HEK293 (cell line): ENCODE measurements at regions not wholly inside any gene's neighbourhood (a gene's known extent, or its start where the extent isn't known, plus 50 kb on each side); places are given as distances from the start of the nearest gene placed in this dataset.

Experiments used
- CTCF ChIA-PET: fragments of 350-600 bp; formaldehyde crosslinking; extraction: SDS; loops from one replicate; lab custom pipeline; 2021; ENCODE audit warnings: antibody characterized with exemption; lab: Yijun Ruan, JAX
- POLR2A ChIA-PET: fragments of 300-600 bp; formaldehyde crosslinking; extraction: SDS; loops from one replicate; lab custom pipeline; 2020; ENCODE audit warnings: antibody characterized with exemption, inconsistent platforms; lab: Yijun Ruan, JAX
- H3K27ac ChIP-seq: fragments of 200-500 bp; sonication (Bioruptor generic); 2 replicates; pipeline ENCODE4 v1.5.1; 2014; ENCODE audit warnings: low read depth, low read length, control low read depth, inconsistent platforms; ENCODE audit errors: extremely low read depth
- H3K36me3 ChIP-seq, 2 experiments: fragments of 200-500 bp in 1 of 2; sonication (Bioruptor generic) in 1 of 2; 1 replicate in 1 of 2; 2 replicates in 1 of 2; pipeline ENCODE4 v1.5.1; 2014 to 2017; ENCODE audit warnings: inconsistent platforms in 2 of 2, low read length in 2 of 2; ENCODE audit not compliant: control insufficient read depth in 2 of 2, insufficient read depth in 1 of 2
- H3K4me1 ChIP-seq: fragments of 200-500 bp; sonication (Bioruptor generic); 2 replicates; pipeline ENCODE4 v1.5.1; 2014; ENCODE audit warnings: mild to moderate bottlenecking, low read length, inconsistent platforms; ENCODE audit not compliant: control insufficient read depth, insufficient read depth
- H3K4me3 ChIP-seq: 2 replicates; pipeline ENCODE4 v1.5.1; 2011; ENCODE audit warnings: low read depth, mild to moderate bottlenecking, control low read depth, low read length, moderate library complexity
- H3K9me3 ChIP-seq: fragments of 200-500 bp; sonication (Bioruptor generic); 2 replicates; pipeline ENCODE4 v1.5.1; 2014; ENCODE audit warnings: low read depth, low read length, inconsistent platforms; ENCODE audit not compliant: control insufficient read depth, insufficient read depth
- BCL11B ChIP-seq: fragments of 450-650 bp; formaldehyde crosslinking; IDR thresholded peaks from 2 replicates; pipeline ENCODE4 v1.5.1; 2016; ENCODE audit warnings: low read depth, missing biosample characterization, missing genetic modification characterization
- ELK4 ChIP-seq: IDR thresholded peaks from 2 replicates; pipeline ENCODE4 v1.6.1; 2011; ENCODE audit warnings: mild to moderate bottlenecking, low read depth, low read length, borderline replicate concordance
- KLF17 ChIP-seq: fragments of 450-650 bp; formaldehyde crosslinking; IDR thresholded peaks from 2 replicates; pipeline ENCODE4 v1.5.1; 2016; ENCODE audit warnings: missing biosample characterization, missing genetic modification characterization
- OVOL3 ChIP-seq: fragments of 450-650 bp; formaldehyde crosslinking; IDR thresholded peaks from 2 replicates; pipeline ENCODE4 v1.5.1; 2016; ENCODE audit warnings: missing biosample characterization, missing genetic modification characterization
- PRDM6 ChIP-seq: fragments of 450-650 bp; formaldehyde crosslinking; IDR thresholded peaks from 2 replicates; pipeline ENCODE4 v1.5.1; 2017; ENCODE audit warnings: missing biosample characterization, missing genetic modification characterization
- SCRT2 ChIP-seq: fragments of 450-650 bp; formaldehyde crosslinking; IDR thresholded peaks from 2 replicates; pipeline ENCODE4 v1.5.1; 2016; ENCODE audit warnings: missing biosample characterization, missing genetic modification characterization
- ZBTB48 ChIP-seq: fragments of 450-650 bp; formaldehyde crosslinking; IDR thresholded peaks from 2 replicates; pipeline ENCODE4 v1.5.1; 2016; ENCODE audit warnings: missing biosample characterization, missing genetic modification characterization
- ZIC2 ChIP-seq: fragments of 450-650 bp; formaldehyde crosslinking; IDR thresholded peaks from 2 replicates; pipeline ENCODE4 v1.5.1; 2016; ENCODE audit warnings: missing biosample characterization, missing genetic modification characterization
- ZNF239 ChIP-seq: fragments of 450-650 bp; formaldehyde crosslinking; IDR thresholded peaks from 2 replicates; pipeline ENCODE4 v1.5.1; 2016; ENCODE audit warnings: missing biosample characterization, missing genetic modification characterization
- ZNF266 ChIP-seq: fragments of 450-650 bp; formaldehyde crosslinking; IDR thresholded peaks from 2 replicates; pipeline ENCODE4 v1.5.1; 2016; ENCODE audit warnings: missing biosample characterization, missing genetic modification characterization, low read depth
- ZNF274 ChIP-seq, 2 experiments: fragments of 200-500 bp in 1 of 2; fragments of 450-650 bp in 1 of 2; sonication (Bioruptor generic) in 1 of 2; formaldehyde crosslinking in 1 of 2; IDR thresholded peaks; 2 replicates each; pipeline versions ENCODE4 v1.5.1 to v1.6.1; 2014 to 2016; ENCODE audit warnings: borderline replicate concordance in 1 of 2, inconsistent platforms in 1 of 2, low read length in 1 of 2, missing biosample characterization in 1 of 2, missing genetic modification characterization in 1 of 2
- ZNF335 ChIP-seq: fragments of 450-650 bp; formaldehyde crosslinking; conservative IDR thresholded peaks from 2 replicates; pipeline ENCODE4 v1.5.1; 2016; ENCODE audit warnings: missing biosample characterization, missing genetic modification characterization
- ZNF394 ChIP-seq: fragments of 450-650 bp; formaldehyde crosslinking; IDR thresholded peaks from 2 replicates; pipeline ENCODE4 v1.5.1; 2016; ENCODE audit warnings: missing biosample characterization, missing genetic modification characterization, mild to moderate bottlenecking, moderate library complexity, borderline replicate concordance
- ZNF48 ChIP-seq: fragments of 450-650 bp; formaldehyde crosslinking; IDR thresholded peaks from 2 replicates; pipeline ENCODE4 v1.5.1; 2016; ENCODE audit warnings: missing biosample characterization, missing genetic modification characterization
- ZNF623 ChIP-seq: fragments of 450-650 bp; formaldehyde crosslinking; IDR thresholded peaks from 2 replicates; pipeline ENCODE4 v1.5.1; 2016; ENCODE audit warnings: missing biosample characterization, missing genetic modification characterization
- ZNF645 ChIP-seq: fragments of 450-650 bp; formaldehyde crosslinking; IDR thresholded peaks from 2 replicates; pipeline ENCODE4; 2016; ENCODE audit warnings: missing biosample characterization, missing genetic modification characterization
- ZNF654 ChIP-seq: fragments of 450-650 bp; formaldehyde crosslinking; IDR thresholded peaks from 2 replicates; pipeline ENCODE4 v1.5.1; 2016; ENCODE audit warnings: low read depth, missing biosample characterization, missing genetic modification characterization
- ZNF701 ChIP-seq: fragments of 450-650 bp; formaldehyde crosslinking; IDR thresholded peaks from 2 replicates; pipeline ENCODE4 v1.5.1; 2016; ENCODE audit warnings: missing biosample characterization, missing genetic modification characterization
- ZNF76 ChIP-seq: fragments of 450-650 bp; formaldehyde crosslinking; IDR thresholded peaks from 2 replicates; pipeline ENCODE4; 2016; ENCODE audit warnings: low read depth, missing biosample characterization, missing genetic modification characterization, borderline replicate concordance
- ZNF768 ChIP-seq: fragments of 450-650 bp; formaldehyde crosslinking; IDR thresholded peaks from 2 replicates; pipeline ENCODE4 v1.5.1; 2018; ENCODE audit warnings: missing biosample characterization, mild to moderate bottlenecking, missing genetic modification characterization
- ZNF776 ChIP-seq: fragments of 450-650 bp; formaldehyde crosslinking; IDR thresholded peaks from 2 replicates; pipeline ENCODE4 v1.5.0; 2017; ENCODE audit warnings: missing biosample characterization, missing genetic modification characterization, borderline replicate concordance
- ZNF791 ChIP-seq: fragments of 450-650 bp; formaldehyde crosslinking; IDR thresholded peaks from 2 replicates; pipeline ENCODE4 v1.5.1; 2016; ENCODE audit warnings: missing biosample characterization, missing genetic modification characterization
- TF ChIP-seq, protein P1 (sequence below): fragments of 450-650 bp; formaldehyde crosslinking; IDR thresholded peaks from 2 replicates; pipeline ENCODE4 v1.5.1; 2016; ENCODE audit warnings: missing biosample characterization, missing genetic modification characterization
- TF ChIP-seq, protein P2 (sequence below): fragments of 450-650 bp; formaldehyde crosslinking; IDR thresholded peaks from 2 replicates; pipeline ENCODE4 v1.5.1; 2017; ENCODE audit warnings: missing biosample characterization, missing genetic modification characterization

- H3K27ac ChIP-seq, result no peak overlapping the region
- no peak overlapping the region for H3K4me3 ChIP-seq
- ChIA-PET CTCF (interaction anchor here (0.6 kb wide), 1 partner anchor 14 kb away, joined by 5 read pairs; no protein-coding TSS in a partner anchor), POLR2A (no interaction called here)
- no peak for TF ChIP-seq ZNF623 (tag by site-specific recombination)
- TF ChIP-seq ZNF768 (tag by site-specific recombination), result no peak
- no peak for TF ChIP-seq ZNF48 (tag by site-specific recombination)
- TF ChIP-seq, protein P1, sequence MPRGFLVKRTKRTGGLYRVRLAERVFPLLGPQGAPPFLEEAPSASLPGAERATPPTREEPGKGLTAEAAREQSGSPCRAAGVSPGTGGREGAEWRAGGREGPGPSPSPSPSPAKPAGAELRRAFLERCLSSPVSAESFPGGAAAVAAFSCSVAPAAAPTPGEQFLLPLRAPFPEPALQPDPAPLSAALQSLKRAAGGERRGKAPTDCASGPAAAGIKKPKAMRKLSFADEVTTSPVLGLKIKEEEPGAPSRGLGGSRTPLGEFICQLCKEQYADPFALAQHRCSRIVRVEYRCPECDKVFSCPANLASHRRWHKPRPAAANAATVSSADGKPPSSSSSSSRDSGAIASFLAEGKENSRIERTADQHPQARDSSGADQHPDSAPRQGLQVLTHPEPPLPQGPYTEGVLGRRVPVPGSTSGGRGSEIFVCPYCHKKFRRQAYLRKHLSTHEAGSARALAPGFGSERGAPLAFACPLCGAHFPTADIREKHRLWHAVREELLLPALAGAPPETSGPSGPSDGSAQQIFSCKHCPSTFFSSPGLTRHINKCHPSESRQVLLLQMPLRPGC (tag by site-specific recombination), result no peak
- no peak for TF ChIP-seq ZNF335 (tag by site-specific recombination)
- TF ChIP-seq ZBTB48 (tag by site-specific recombination), result no peak
- TF ChIP-seq OVOL3 (tag by site-specific recombination), result no peak
- TF ChIP-seq SCRT2 (tag by site-specific recombination), result no peak
- TF ChIP-seq ZNF645 (tag by site-specific recombination), result no peak
- no peak for TF ChIP-seq ZIC2 (tag by site-specific recombination)
- TF ChIP-seq ZNF266 (tag by site-specific recombination), result no peak
- TF ChIP-seq ZNF76, result no peak
- H3K4me1 ChIP-seq, result no peaks in the 10 kb centered on the region
- no peaks in the 10 kb centered on the region for H3K9me3 ChIP-seq
- no peaks in the 10 kb centered on the region for H3K36me3 ChIP-seq
These were observed 79.9 kb upstream of the BARX2 start for GRCh38 chr11:129295746-129296145.

DNA sequence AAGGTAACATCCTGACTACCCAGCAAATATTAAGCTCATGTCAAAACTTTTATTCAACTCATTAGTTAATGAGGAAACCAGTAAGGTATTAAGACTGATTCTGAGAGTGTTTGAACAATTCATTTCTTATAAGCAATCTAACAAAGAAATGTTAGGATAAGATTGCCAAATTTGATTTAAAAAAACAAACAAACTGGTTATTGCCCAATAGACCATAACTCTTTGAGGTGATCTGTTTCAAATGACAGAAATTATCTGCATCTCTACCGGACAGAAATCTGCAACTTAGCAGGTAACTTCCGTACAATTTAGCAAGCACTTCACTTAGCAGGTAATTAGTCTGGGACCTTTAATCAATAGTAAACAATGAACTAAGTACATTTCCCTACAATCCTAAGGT is 82.9 kb upstream of the BARX2 start:
- no peaks in the 10 kb centered on the region for H3K9me3 ChIP-seq
- H3K4me3 ChIP-seq, result no peak overlapping the region
- POLR2A ChIA-PET, result no interaction called here
- TF ChIP-seq BCL11B (tag by site-specific recombination) (no peak), ZNF776 (tag by site-specific recombination) (no peak), ZNF701 (tag by site-specific recombination) (no peak), ZNF791 (tag by site-specific recombination) (no peak), ZNF239 (tag by site-specific recombination) (no peak), ZNF274 (IDR thresholded peaks at IDR 0.05; ENCODE audit: low read length) (no peak), ZNF274 (tag by site-specific recombination; IDR thresholded peaks at IDR 0.05; ENCODE audit: borderline replicate concordance) (no peak), ELK4 (no peak), ZNF654 (tag by site-specific recombination) (no peak), PRDM6 (tag by site-specific recombination) (no peak), ZNF394 (tag by site-specific recombination) (no peak), KLF17 (tag by site-specific recombination) (no peak)
- TF ChIP-seq, protein P2, sequence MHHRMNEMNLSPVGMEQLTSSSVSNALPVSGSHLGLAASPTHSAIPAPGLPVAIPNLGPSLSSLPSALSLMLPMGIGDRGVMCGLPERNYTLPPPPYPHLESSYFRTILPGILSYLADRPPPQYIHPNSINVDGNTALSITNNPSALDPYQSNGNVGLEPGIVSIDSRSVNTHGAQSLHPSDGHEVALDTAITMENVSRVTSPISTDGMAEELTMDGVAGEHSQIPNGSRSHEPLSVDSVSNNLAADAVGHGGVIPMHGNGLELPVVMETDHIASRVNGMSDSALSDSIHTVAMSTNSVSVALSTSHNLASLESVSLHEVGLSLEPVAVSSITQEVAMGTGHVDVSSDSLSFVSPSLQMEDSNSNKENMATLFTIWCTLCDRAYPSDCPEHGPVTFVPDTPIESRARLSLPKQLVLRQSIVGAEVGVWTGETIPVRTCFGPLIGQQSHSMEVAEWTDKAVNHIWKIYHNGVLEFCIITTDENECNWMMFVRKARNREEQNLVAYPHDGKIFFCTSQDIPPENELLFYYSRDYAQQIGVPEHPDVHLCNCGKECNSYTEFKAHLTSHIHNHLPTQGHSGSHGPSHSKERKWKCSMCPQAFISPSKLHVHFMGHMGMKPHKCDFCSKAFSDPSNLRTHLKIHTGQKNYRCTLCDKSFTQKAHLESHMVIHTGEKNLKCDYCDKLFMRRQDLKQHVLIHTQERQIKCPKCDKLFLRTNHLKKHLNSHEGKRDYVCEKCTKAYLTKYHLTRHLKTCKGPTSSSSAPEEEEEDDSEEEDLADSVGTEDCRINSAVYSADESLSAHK (tag by site-specific recombination), result no peak
- TF ChIP-seq, all 188 proteins: peak for 0
- no peaks in the 10 kb centered on the region for H3K4me1 ChIP-seq
- H3K27ac ChIP-seq, result no peak overlapping the region
- H3K36me3 ChIP-seq, result no peaks in the 10 kb centered on the region
- CTCF ChIA-PET, result interaction anchor here (0.6 to 1.0 kb wide), 4 partner anchors 52 to 407 kb away, joined by 3 to 4 read pairs (median 3); no protein-coding TSS in a partner anchor
